AG08395 (cell line): ENCODE measurements at regions not wholly inside any gene's neighbourhood (a gene's known extent, or its start where the extent isn't known, plus 50 kb on each side); places are given as distances from the start of the nearest gene placed in this dataset.
A peak's percentile ranks its signal among the peaks of the same experiment; 100 is the strongest.
"Not testable (repeated sequence)": the region's sequence is repeated elsewhere in the genome, so short reads cannot be mapped to it uniquely, and the experiment has no call there.

Experiments
- DNase-seq: peaks from one replicate; pipeline ENCODE4 v3.0.0; 2012; ENCODE audit warnings: mixed read lengths, low spot score

GRCh38 chr12:34406996-34407300, 384.7 kb downstream of the ALG10 start:
- DNase-seq, result peak; percentile 0

- no peak for DNase-seq
These were observed 385.5 kb downstream of the ALG10 start for GRCh38 chr12:34407813-34408212.

DNA sequence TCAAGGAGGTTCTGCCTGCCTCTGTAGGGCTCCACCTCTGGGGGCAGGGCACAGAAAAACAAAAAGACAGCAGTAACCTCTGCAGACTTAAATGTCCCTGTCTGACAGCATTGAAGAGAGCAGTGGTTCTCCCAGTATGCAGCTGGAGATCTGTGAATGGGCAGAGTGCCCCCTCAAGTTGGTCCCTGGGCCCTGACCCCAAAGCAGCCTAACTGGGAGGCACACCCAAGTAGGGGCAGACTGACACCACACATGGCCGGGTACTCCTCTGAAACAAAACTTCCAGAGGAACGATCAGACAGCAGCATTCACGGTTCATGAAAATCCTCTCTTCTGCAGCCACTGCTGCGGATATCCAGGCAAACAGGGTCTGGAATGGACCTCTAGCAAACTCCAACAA, 409.2 kb downstream of the ALG10 start:
- not testable (repeated sequence) for DNase-seq
